Neural cell (in vitro differentiated cells): ENCODE measurements at regions not wholly inside any gene's neighbourhood (a gene's known extent, or its start where the extent isn't known, plus 50 kb on each side); places are given as distances from the start of the nearest gene placed in this dataset.

Experiments used
- H2AFZ ChIP-seq: fragments of 200-600, 300-800 bp; sonication (generic), shearing (Covaris generic); 2 replicates; pipeline ENCODE4 v1.6.0; 2014; ENCODE audit warnings: low read depth, mild to moderate bottlenecking, antibody characterized with exemption, low read length, moderate library complexity
- H3F3A ChIP-seq: fragments of 200-600 bp; shearing (Covaris generic); 2 replicates; pipeline ENCODE4 v1.6.1; 2016; ENCODE audit warnings: mild to moderate bottlenecking, moderate library complexity, mixed read lengths, antibody characterized with exemption, low read length; ENCODE audit not compliant: insufficient read depth, poor library complexity, severe bottlenecking
- H3K27ac ChIP-seq: fragments of 200-600, 300-800 bp; sonication (generic), shearing (Covaris generic); 2 replicates; pipeline ENCODE4 v1.5.1; 2014; ENCODE audit warnings: mild to moderate bottlenecking, low read length, moderate library complexity
- H3K27me3 ChIP-seq: fragments of 300-800, 200-600 bp; sonication (generic), shearing (Covaris generic); 2 replicates; pipeline ENCODE4 v1.6.0; 2014; ENCODE audit warnings: mild to moderate bottlenecking, low read depth, low read length, moderate library complexity; ENCODE audit not compliant: insufficient read depth
- H3K36me3 ChIP-seq: fragments of 300-800, 200-600 bp; sonication (generic), shearing (Covaris generic); 2 replicates; pipeline ENCODE4 v1.5.1; 2014; ENCODE audit warnings: mild to moderate bottlenecking, antibody characterized with exemption, low read length, moderate library complexity; ENCODE audit not compliant: insufficient read depth
- H3K4me2 ChIP-seq: fragments of 300-800, 200-600 bp; sonication (generic), shearing (Covaris generic); 2 replicates; pipeline ENCODE4 v1.6.0; 2014; ENCODE audit warnings: mild to moderate bottlenecking, low read length
- H3K4me3 ChIP-seq: fragments of 300-800, 200-600 bp; sonication (generic), shearing (Covaris generic); 2 replicates; pipeline ENCODE4 v1.5.1; 2014; ENCODE audit warnings: mild to moderate bottlenecking, low read length, moderate library complexity
- H3K79me2 ChIP-seq: fragments of 200-600 bp; shearing (Covaris generic); replicated peaks from 2 replicates; pipeline ENCODE4 v1.6.0; 2014; ENCODE audit warnings: mild to moderate bottlenecking, low read length, moderate library complexity; ENCODE audit not compliant: insufficient read depth
- H3K9ac ChIP-seq: fragments of 300-800, 200-600 bp; sonication (generic), shearing (Covaris generic); 2 replicates; pipeline ENCODE4 v1.6.1; 2016; ENCODE audit warnings: mild to moderate bottlenecking, low read length, mixed read lengths
- H3K9me2 ChIP-seq: fragments of 200-600 bp; shearing (Covaris generic); 2 replicates; pipeline ENCODE4 v1.6.1; 2016; ENCODE audit warnings: mild to moderate bottlenecking, low read length, mixed read lengths; ENCODE audit not compliant: insufficient read depth
- H3K9me3 ChIP-seq: fragments of 200-600, 300-800 bp; sonication (generic), shearing (Covaris generic); 2 replicates; pipeline ENCODE4 v1.6.1; 2016; ENCODE audit warnings: mild to moderate bottlenecking, mixed run types, low read length, moderate library complexity, mixed read lengths
- H4K20me1 ChIP-seq: fragments of 200-600 bp; shearing (Covaris generic); 2 replicates; pipeline ENCODE4 v1.6.1; 2016; ENCODE audit warnings: mild to moderate bottlenecking, mixed run types; ENCODE audit not compliant: insufficient read depth
- EP300 ChIP-seq: fragments of 450-650 bp; conservative IDR thresholded peaks from 2 replicates; pipeline ENCODE4 v1.6.1; 2014; ENCODE audit warnings: antibody characterized with exemption, mild to moderate bottlenecking, moderate library complexity; ENCODE audit not compliant: poor library complexity, severe bottlenecking
- EZH2 ChIP-seq: fragments of 200-600, 300-800 bp; shearing (Covaris generic), sonication (generic); IDR thresholded peaks from 2 replicates; pipeline ENCODE4 v1.6.1; 2014; ENCODE audit warnings: antibody characterized with exemption, low read length, borderline replicate concordance, mild to moderate bottlenecking; ENCODE audit not compliant: insufficient read depth, poor library complexity, severe bottlenecking
- MXI1 ChIP-seq: fragments of 450-650 bp; conservative IDR thresholded peaks from 2 replicates; pipeline ENCODE4 v1.6.1; 2014; ENCODE audit warnings: antibody characterized with exemption, mild to moderate bottlenecking; ENCODE audit not compliant: poor library complexity, severe bottlenecking
- POLR2AphosphoS5 ChIP-seq: IDR thresholded peaks from 2 replicates; pipeline ENCODE4 v1.6.1; 2012
- RAD21 ChIP-seq: fragments of 450-650 bp; conservative IDR thresholded peaks from 2 replicates; pipeline ENCODE4 v1.6.1; 2014; ENCODE audit warnings: antibody characterized with exemption, mild to moderate bottlenecking, moderate library complexity
- SMC3 ChIP-seq: fragments of 450-650 bp; conservative IDR thresholded peaks from 2 replicates; pipeline ENCODE4 v1.6.1; 2014; ENCODE audit warnings: antibody characterized with exemption, mild to moderate bottlenecking, moderate library complexity; ENCODE audit not compliant: poor library complexity
- TAF1 ChIP-seq: IDR thresholded peaks from 2 replicates; pipeline ENCODE4 v1.6.1; 2012; ENCODE audit warnings: low read depth
- TF ChIP-seq, protein P1 (sequence below): IDR thresholded peaks from 2 replicates; pipeline ENCODE4 v1.6.1; 2012; ENCODE audit warnings: borderline replicate concordance

DNA sequence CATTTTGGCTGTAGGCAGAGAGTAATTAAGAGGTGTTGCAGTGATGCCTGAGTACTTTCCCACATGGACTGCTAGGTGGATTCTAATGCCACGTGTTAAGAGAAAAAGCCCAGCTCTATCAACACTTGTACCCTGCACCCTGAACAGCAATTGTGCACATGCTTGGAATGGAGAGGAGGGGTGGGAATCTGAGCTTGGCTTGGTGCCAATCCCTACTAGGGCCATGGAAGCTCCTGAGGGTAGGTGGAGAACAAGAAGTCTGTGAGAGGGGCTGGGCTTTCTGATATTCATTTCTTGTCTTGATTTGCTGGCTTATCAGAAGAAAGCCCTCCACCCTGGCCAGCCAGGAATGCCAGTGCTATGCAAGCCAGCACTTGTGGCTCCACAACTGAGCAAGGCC, 292.2 kb downstream of the KCNS3 start (continued):
- TF ChIP-seq EZH2 = no peak

DNA sequence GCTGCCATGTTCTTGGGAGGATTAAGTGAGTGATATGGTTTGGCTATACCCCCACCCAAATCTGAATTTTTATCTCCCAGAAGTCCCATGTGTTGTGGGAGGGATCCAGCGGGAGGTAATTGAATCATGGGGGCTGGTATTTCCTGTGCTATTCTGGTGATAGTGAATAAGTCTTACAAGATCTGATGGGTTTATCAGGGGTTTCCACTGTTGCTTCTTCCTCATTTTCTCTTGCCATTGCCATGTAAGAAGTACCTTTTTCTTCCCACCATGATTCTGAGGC, 291.4 kb downstream of the KCNS3 start:
- Histone ChIP-seq H2AFZ (no peak overlapping the region), H3K4me2 (no peak overlapping the region), H3K27me3 (no peaks in the 10 kb centered on the region), H3K9ac (no peak overlapping the region), H3K36me3 (no peaks in the 10 kb centered on the region), H3K4me3 (no peak overlapping the region), H3K27ac (no peak overlapping the region), H3F3A (no peaks in the 10 kb centered on the region), H4K20me1 (no peaks in the 10 kb centered on the region), H3K9me3 (no peaks in the 10 kb centered on the region), H3K9me2 (no peaks in the 10 kb centered on the region), H3K79me2 (no peaks in the 10 kb centered on the region)
- TF ChIP-seq EZH2 = no peak
- no peak for TF ChIP-seq EP300
- TF ChIP-seq POLR2AphosphoS5 = no peak
- TF ChIP-seq, protein P1, sequence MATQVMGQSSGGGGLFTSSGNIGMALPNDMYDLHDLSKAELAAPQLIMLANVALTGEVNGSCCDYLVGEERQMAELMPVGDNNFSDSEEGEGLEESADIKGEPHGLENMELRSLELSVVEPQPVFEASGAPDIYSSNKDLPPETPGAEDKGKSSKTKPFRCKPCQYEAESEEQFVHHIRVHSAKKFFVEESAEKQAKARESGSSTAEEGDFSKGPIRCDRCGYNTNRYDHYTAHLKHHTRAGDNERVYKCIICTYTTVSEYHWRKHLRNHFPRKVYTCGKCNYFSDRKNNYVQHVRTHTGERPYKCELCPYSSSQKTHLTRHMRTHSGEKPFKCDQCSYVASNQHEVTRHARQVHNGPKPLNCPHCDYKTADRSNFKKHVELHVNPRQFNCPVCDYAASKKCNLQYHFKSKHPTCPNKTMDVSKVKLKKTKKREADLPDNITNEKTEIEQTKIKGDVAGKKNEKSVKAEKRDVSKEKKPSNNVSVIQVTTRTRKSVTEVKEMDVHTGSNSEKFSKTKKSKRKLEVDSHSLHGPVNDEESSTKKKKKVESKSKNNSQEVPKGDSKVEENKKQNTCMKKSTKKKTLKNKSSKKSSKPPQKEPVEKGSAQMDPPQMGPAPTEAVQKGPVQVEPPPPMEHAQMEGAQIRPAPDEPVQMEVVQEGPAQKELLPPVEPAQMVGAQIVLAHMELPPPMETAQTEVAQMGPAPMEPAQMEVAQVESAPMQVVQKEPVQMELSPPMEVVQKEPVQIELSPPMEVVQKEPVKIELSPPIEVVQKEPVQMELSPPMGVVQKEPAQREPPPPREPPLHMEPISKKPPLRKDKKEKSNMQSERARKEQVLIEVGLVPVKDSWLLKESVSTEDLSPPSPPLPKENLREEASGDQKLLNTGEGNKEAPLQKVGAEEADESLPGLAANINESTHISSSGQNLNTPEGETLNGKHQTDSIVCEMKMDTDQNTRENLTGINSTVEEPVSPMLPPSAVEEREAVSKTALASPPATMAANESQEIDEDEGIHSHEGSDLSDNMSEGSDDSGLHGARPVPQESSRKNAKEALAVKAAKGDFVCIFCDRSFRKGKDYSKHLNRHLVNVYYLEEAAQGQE = no peak
- no peak for TF ChIP-seq SMC3
- TF ChIP-seq RAD21 = no peak
- TF ChIP-seq MXI1 = no peak
- TF ChIP-seq TAF1 = no peak

DNA sequence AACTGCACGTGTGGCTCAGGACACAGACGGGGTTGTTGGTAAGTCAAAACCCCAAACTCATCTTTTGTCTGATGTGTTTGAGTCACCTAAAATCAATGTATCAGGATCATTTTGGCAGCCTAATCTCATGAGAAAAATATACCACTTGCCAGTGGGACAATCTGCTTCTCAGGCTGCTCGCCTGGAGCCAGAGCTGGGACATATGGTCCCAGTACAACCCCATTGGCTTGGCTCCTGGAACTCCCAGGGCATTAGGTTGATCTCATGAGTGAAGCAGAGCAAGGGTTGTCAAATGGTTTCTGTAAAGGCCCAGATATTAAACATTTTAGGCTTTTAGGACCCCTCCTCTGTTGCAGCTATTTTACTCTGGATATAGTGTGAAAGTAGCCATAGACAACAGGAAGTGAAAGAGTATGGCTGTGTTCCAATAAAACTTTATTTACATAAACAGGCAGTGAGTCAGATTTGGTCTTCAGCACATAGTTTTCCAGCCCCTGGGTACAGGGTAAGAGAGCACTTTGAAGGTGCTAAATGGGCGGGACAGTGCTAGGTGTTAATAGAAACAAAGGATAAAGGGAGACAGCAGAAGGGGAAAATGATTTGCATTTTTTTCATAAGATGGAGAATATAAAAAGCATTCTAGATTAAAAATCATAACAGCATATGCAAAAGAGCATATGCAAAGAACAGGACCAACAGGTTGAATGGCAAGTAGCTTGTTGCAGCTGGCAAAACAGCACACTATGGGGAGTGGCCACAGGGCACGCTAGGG, 290.8 kb downstream of the KCNS3 start:
- no peaks in the 10 kb centered on the region for H3K36me3 ChIP-seq
- H3K4me3 ChIP-seq = no peak overlapping the region
- H3K4me2 ChIP-seq = no peak overlapping the region
- no peaks in the 10 kb centered on the region for H3K9me3 ChIP-seq
- no peaks in the 10 kb centered on the region for H3K79me2 ChIP-seq
- H3K9me2 ChIP-seq = no peaks in the 10 kb centered on the region
- no peak overlapping the region for H3K27ac ChIP-seq
- H3F3A ChIP-seq = no peaks in the 10 kb centered on the region
- H2AFZ ChIP-seq = no peak overlapping the region
- no peak for TF ChIP-seq MXI1
- no peaks in the 10 kb centered on the region for H4K20me1 ChIP-seq
- no peaks in the 10 kb centered on the region for H3K27me3 ChIP-seq
- H3K9ac ChIP-seq = no peak overlapping the region

DNA sequence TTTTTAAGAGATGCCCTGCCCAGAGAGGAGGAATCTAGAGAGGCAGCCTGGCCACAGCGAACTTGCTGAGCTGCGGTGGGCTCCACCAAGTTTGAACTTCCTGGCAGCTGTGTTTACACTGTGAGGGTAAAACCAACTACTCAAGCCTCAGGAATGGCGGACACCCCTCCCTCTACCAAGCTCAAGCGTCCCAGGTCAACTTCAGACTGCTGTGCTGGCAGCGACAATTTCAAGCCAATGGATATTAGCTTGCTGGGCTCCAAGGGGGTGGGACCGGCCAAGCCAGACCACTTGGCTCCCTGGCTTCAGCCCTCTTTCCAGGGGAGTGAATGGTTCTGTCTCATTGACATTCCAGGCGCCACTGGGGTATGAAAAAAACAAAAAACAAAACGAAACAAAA, 289.4 kb downstream of the KCNS3 start:
- Histone ChIP-seq H3K9me2 (no peaks in the 10 kb centered on the region), H3K4me2 (no peak overlapping the region), H3F3A (no peaks in the 10 kb centered on the region), H3K4me3 (no peak overlapping the region), H3K9ac (no peak overlapping the region), H3K36me3 (no peaks in the 10 kb centered on the region), H4K20me1 (no peaks in the 10 kb centered on the region), H3K27me3 (no peaks in the 10 kb centered on the region), H3K9me3 (no peaks in the 10 kb centered on the region), H2AFZ (no peak overlapping the region), H3K27ac (no peak overlapping the region), H3K79me2 (no peaks in the 10 kb centered on the region)
- no peak for TF ChIP-seq TAF1
- TF ChIP-seq MXI1 = no peak
- no peak for TF ChIP-seq EZH2
- TF ChIP-seq RAD21 = no peak
- TF ChIP-seq SMC3 = no peak
- no peak for TF ChIP-seq EP300
- TF ChIP-seq, protein P1 = no peak
- no peak for TF ChIP-seq POLR2AphosphoS5
